Osteocyte (in vitro differentiated cells): ENCODE measurements at regions not wholly inside any gene's neighbourhood (a gene's known extent, or its start where the extent isn't known, plus 50 kb on each side); places are given as distances from the start of the nearest gene placed in this dataset.

ENCODE experiments used
- DNase-seq: peaks from one replicate; pipeline ENCODE4 v3.0.0; 2021; ENCODE audit warnings: mixed read lengths; ENCODE audit not compliant: unreplicated experiment; ENCODE audit errors: extremely low spot score
- H3K27ac Mint-ChIP-seq: one replicate; pipeline ENCODE4 v1.8.0; 2021; ENCODE audit warnings: mild to moderate bottlenecking, mixed read lengths; ENCODE audit not compliant: unreplicated experiment
- H3K27me3 Mint-ChIP-seq: one replicate; pipeline ENCODE4 v1.8.0; 2021; ENCODE audit warnings: mixed read lengths; ENCODE audit not compliant: unreplicated experiment
- H3K36me3 Mint-ChIP-seq: one replicate; pipeline ENCODE4 v1.8.0; 2021; ENCODE audit warnings: mixed read lengths; ENCODE audit not compliant: unreplicated experiment
- H3K4me1 Mint-ChIP-seq: one replicate; pipeline ENCODE4 v1.8.0; 2021; ENCODE audit warnings: mixed read lengths; ENCODE audit not compliant: unreplicated experiment
- H3K4me3 Mint-ChIP-seq: one replicate; pipeline ENCODE4 v1.8.0; 2021; ENCODE audit warnings: mild to moderate bottlenecking, moderate library complexity, mixed read lengths; ENCODE audit not compliant: unreplicated experiment
- H3K9me3 Mint-ChIP-seq: one replicate; pipeline ENCODE4 v1.8.0; 2021; ENCODE audit warnings: mixed read lengths; ENCODE audit not compliant: unreplicated experiment
- TF ChIP-seq, protein P1 (sequence below): fragments of 200-600 bp; sonication (generic); IDR thresholded peaks from 2 replicates; pipeline ENCODE4 v1.5.0; 2021; ENCODE audit warnings: antibody characterized with exemption, mild to moderate bottlenecking, moderate library complexity

GRCh38 chr7:16271990-16272665 lies 149.2 kb downstream of the CRPPA start:
- Mint-ChIP-seq H3K4me3 (no peak overlapping the region), H3K9me3 (no peaks in the 10 kb centered on the region), H3K4me1 (no peaks in the 10 kb centered on the region), H3K36me3 (peaks cover 2% of the 10 kb centered on the region), H3K27ac (no peak overlapping the region), H3K27me3 (no peaks in the 10 kb centered on the region)
- DNase-seq: no peak
- TF ChIP-seq, protein P1, sequence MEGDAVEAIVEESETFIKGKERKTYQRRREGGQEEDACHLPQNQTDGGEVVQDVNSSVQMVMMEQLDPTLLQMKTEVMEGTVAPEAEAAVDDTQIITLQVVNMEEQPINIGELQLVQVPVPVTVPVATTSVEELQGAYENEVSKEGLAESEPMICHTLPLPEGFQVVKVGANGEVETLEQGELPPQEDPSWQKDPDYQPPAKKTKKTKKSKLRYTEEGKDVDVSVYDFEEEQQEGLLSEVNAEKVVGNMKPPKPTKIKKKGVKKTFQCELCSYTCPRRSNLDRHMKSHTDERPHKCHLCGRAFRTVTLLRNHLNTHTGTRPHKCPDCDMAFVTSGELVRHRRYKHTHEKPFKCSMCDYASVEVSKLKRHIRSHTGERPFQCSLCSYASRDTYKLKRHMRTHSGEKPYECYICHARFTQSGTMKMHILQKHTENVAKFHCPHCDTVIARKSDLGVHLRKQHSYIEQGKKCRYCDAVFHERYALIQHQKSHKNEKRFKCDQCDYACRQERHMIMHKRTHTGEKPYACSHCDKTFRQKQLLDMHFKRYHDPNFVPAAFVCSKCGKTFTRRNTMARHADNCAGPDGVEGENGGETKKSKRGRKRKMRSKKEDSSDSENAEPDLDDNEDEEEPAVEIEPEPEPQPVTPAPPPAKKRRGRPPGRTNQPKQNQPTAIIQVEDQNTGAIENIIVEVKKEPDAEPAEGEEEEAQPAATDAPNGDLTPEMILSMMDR: no peak

DNA sequence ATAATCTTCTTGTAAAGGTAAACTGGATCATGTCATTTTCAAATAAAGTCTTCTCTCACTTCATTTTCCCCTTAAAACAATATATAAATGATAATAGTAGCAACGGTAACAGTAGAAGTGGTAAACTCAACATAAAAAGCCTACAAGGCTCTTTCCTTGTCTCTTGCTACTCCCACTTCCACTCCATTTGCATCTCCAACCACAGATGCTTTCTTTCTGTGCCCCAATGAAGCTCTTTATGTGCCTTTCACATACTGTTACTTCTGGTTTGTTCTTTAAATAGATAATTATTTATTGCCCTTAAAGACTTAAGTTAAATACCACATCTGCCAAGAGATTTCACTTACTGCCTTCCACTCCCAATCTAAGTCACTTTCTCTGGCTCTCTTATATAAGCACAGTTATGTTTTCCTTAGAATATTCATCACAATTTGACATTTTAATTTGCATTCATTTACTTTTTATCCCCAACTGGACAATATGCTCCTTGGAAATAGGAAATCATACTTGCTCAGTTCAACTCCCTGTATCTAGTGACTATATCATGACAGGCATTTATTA lies 149.9 kb downstream of the CRPPA start:
- Mint-ChIP-seq H3K27me3 (no peaks in the 10 kb centered on the region), H3K27ac (no peak overlapping the region), H3K4me1 (no peaks in the 10 kb centered on the region), H3K9me3 (no peaks in the 10 kb centered on the region), H3K4me3 (no peak overlapping the region), H3K36me3 (peaks cover 2% of the 10 kb centered on the region)
- DNase-seq: no peak
- TF ChIP-seq, protein P1: no peak

- H3K4me3 Mint-ChIP-seq: no peak overlapping the region
- no peak for DNase-seq
- H3K36me3 Mint-ChIP-seq: peaks cover 2% of the 10 kb centered on the region
- H3K27ac Mint-ChIP-seq: no peak overlapping the region
- H3K27me3 Mint-ChIP-seq: no peaks in the 10 kb centered on the region
- H3K9me3 Mint-ChIP-seq: no peaks in the 10 kb centered on the region
- H3K4me1 Mint-ChIP-seq: no peaks in the 10 kb centered on the region
- TF ChIP-seq, protein P1: no peak
Observed at GRCh38 chr7:16270844-16271243, 150.5 kb downstream of the CRPPA start.

DNA sequence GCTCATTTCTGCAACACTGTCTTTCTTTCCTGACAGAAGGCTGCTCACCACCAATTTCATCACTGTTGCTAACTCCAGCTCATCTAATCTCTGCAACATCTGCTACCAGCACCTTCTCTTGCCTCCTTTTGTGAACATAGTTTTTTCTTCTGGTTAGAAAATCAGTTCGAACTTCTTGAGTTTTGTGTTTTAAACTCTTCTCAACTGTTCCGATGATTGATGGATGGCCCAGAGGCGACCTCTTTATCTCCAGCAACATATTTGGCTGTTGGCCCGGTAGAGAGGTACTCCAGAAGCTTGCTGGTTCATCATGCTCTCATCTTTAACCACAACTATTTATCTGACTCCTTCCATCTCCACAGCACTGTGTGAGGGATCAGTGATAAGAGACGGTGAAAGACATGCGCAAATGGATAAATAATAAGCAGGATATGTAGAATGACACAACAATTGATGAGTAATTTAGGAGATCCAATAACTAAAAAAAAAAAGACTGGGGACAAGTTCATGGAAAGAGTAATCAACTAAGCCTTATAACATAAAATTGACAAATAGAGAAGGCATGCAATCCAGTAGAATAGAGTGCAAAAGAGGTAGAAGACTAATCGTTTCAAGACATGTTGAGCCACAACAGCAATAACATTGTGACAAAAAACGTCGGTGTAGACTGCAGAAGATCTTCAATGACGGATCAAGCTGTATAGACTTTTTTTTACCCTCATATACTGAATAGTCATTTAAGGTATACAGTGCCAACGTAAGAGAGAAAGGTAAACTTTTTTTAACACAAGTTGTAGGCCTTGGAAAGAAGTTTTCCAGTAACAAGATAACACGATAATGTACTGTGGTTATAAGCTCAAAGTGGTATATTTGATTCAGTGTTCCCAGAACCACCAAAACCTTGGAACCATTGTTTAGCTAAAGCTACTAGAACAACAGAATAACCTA lies 152.2 kb downstream of the CRPPA start:
- no peak for DNase-seq
- Mint-ChIP-seq H3K27me3 (no peaks in the 10 kb centered on the region), H3K36me3 (peaks cover 2% of the 10 kb centered on the region), H3K4me3 (no peak overlapping the region), H3K4me1 (no peaks in the 10 kb centered on the region), H3K9me3 (no peaks in the 10 kb centered on the region), H3K27ac (no peak overlapping the region)
- TF ChIP-seq, protein P1: no peak
